CD4-positive, alpha-beta T cell treated with Interferon gamma for 1 hour (primary cell): ENCODE measurements at regions not wholly inside any gene's neighbourhood (a gene's known extent, or its start where the extent isn't known, plus 50 kb on each side); places are given as distances from the start of the nearest gene placed in this dataset.
"Not testable (repeated sequence)": the region's sequence is repeated elsewhere in the genome, so short reads cannot be mapped to it uniquely, and the experiment has no call there.

ENCODE experiments used
- DNase-seq: peaks from one replicate; pipeline ENCODE4 v3.0.0-alpha.2; 2020

GRCh38 chr14:52202151-52202550 is 65.3 kb upstream of the PTGDR start:
- DNase-seq = no peak

DNA sequence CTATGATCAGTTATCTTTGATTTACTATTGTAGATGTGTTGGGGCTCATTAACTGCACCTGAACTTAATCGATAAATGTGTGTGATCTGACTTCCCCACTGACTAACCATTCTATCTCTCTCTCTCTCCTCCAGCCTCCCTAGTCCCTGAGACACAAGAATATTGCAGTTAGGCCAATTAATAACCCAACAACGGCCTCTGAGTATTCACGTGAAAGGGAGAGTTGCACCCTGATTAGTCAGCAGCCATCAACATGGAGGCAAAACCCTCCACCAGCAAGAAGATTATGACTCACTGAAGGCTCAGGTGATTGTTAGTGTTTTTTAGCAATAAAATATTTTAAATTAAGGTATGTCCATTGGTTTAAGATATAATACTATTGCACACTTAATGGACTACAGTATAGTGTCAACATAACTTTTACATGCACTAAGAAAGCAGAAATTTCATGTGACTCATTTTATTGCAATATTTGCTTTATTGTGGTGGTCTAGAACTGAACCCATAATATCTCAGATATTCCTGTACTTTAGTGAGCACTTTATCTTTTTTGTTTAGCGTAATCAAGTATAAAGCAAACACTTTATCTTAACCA is 77.1 kb upstream of the PTGDR start:
- no peak for DNase-seq

DNA sequence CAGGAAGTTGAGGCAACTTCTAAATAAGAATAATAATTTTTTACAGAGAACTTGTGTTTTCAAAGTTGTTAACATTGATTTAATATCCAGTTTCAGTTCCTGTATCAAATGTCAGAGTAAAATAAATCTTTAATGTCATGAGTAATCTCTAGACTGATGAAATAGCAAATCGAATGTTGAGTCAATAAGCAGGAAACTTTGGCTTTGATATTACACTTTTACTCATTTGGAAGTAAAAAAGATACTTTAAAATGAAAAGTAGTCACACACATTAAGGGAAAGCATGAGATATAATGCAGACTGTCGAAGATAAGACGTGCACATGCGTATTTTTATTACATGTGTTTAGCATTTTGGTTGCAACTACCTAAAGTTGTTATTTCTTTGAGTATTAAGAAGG is 78.2 kb upstream of the PTGDR start:
- DNase-seq = no peak

DNA sequence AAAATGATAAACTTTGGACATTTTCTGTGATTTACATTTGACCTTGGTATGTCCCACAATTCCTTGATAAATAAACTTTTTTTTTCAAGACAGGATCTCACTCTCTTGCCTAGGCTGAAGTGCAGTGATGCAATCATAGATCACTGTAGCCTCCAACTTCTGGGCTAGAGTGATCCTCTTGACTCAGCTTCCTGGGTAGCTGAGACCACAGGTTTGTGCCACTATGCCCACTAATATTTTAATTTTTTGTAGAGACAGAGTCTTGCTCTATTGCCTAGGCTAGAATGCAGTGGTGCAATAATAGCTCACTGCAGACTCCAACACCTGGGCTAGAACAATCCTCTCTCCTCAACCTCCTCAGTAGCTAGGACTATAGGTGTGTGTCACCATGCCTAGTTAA is 79.1 kb upstream of the PTGDR start:
- no peak for DNase-seq

DNA sequence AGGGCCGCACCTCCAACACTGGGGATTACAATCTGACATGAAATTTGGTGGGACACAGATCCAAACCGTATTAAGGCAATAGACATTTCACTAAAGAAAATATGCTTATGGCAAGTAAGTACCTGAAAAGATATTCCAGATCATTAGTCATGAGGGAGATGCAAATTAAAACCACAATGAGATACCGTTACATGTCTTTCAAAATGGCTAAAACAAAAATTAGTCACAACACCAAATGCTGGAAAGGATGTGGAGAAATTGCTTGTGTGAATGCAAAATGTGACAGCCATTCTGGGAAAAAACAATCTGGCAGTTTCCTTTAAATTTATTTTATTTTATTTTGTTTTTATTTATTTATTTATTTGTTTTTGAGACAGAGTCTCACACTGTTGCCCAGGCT is 82.3 kb upstream of the PTGDR start:
- no peak for DNase-seq

- DNase-seq = no peak
Measured at GRCh38 chr14:52182853-52183252, 84.6 kb upstream of the PTGDR start.

DNA sequence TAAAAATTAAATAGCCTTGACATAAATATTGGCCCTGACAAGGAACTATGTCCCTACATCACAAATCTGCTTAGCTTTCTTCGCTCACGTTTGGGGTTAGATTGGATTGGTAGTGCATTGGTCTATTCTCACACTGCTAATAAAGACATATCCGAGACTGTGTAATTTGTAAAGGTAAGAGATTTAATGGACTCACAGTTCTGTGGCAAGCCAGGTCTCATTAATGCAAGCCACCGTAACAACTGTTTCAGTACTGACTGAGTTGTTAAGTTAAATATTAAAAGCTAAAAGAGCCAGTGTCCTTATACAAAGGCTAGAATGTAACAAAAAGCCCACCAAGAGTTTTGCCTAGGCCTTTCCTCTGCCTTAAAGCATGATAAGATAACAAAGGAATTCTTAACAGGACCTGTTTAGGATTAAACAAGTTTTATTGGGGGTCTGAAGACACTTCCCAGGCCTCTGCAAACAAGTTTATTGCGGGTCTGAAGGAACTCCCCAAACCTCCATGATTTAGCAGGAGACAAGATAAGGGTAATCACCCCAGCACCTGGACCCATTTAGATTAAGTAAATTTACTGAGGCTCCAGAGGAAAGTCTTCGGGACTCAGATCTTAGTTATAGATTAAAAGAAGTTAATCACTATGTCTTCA is 88.2 kb upstream of the PTGDR start:
- no peak for DNase-seq

- peak; percentile 70 for DNase-seq
Measured at GRCh38 chr14:52175982-52176502, 91.5 kb upstream of the PTGDR start.

DNA sequence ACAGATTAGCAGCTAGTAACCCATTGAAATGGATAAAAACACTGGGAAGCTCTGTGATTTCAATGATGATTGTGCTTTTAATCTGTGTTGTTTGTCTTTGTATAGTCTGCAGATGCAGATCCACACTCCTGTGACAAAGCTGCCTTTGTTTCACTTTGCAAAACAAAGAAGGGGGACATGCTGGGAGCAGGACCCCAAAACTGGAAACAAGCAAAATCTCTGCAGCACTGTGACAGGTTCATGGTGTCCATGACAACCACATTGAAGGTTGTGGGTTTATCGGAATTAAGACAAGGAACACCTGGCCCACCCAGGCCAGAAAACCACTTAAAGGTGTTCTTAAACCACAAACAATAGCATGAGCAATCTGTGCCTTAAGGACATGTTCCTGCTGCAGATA is 95.6 kb upstream of the PTGDR start:
- DNase-seq = not testable (repeated sequence)

DNA sequence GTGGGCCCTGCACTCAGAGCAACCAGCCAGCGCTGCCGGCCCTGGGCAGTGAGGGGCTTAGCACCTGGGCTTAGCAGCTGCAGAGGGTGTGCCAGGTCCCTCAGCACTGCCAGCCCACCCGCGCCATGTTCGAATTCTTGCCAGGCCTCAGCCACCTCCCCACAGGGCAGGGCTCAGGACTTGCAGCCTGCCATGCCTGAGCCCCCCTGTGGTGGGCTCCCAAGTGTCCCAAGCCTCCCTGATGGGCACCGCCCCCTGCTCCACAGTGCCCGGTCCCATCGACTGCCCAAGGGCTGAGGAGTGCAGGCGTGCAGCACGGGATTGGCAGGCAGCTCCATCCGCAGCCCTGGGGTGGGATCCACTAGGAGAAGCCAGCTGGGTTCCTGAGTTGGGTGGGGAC is 98.0 kb upstream of the NID2 start:
- no peak for DNase-seq

DNA sequence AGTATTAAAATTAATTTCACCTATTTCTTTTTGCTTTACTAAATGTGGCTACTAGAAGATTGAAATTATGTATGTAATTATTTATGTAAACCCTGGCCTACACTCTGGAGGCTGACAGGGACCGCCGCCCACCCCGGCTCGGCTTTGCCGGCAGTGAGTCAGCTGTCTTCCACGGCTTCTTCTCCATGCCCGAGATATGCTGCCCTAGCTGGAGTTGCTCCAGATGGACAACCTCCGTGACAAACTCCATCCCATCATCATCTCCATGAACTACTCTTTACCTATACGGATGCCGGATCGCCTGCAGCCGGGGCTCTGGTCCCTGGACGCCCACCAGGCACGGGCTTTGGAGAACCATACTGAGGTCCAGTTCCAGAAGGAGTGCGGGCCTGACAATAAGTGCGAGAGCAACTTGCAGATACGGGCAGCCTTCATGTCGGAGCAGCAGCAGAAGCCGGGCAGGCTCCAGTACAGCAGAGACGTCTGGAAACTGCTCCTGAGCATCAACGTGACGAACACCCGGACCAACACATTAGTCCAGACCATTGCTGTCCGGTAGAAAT is 86.9 kb upstream of the NID2 start:
- DNase-seq = no peak

GRCh38 chr14:52154992-52155650 is 86.3 kb upstream of the NID2 start:
- no peak for DNase-seq

DNA sequence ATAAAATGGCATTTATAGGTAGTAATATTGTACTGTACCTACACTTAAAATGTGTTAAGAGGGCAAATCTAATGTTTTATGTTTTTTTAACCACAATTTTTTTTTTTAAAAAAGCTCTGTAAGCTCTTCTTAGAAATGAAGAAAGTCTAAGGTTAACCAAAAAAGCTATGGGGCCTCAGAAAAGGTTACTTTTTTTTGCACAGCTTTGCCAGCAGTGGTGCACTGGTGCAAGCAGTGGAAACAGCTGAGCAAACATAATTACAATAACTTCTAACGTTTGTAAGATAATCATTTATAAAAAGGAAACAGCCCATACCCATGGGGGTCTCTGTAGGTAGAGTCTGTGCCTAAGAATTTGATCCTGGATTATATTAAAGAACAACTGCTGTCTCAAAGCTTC is 85.1 kb upstream of the NID2 start:
- DNase-seq = no peak

DNA sequence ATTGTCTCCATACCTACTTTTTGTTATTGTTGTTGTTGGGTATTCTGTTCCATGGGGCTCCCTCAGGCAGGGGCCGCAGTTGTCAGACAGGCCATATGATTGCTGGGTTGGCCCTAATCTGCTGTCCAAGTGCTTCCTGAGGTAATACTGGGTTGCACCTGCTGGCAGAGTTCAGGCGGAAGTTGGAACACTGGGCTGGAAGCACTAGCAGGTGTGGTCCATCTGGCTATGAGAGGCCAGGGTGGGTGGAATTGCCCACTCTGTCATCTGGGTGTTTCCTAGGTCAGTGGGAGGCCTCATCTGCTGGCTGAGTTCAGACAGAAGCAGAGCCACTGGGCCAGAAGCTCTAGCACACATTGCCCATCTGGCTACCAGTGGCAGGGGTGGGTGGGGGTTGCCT is 81.3 kb upstream of the NID2 start:
- no peak for DNase-seq

GRCh38 chr14:52148371-52148770 is 79.5 kb upstream of the NID2 start:
- DNase-seq = no peak

GRCh38 chr14:52146504-52146903 is 77.6 kb upstream of the NID2 start:
- no peak for DNase-seq

DNA sequence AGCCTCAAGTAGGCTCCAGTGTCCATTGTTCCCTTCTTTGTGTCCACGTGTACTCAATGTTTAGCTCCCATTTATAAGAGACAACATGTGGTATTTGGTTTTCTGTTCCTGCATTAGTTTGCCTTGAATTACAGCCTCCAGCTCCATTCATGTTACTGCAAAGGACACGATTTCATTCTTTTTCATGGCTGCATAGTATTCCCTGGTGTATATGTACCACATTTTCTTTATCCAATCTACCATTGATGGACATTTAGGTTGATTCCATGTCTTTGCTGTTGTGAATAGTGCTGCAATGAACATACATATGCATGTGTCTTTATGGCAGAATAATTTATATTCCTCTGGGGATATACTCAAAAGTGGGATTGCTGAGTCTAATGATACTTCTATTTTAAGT is 75.2 kb upstream of the NID2 start:
- DNase-seq = not testable (repeated sequence)

DNA sequence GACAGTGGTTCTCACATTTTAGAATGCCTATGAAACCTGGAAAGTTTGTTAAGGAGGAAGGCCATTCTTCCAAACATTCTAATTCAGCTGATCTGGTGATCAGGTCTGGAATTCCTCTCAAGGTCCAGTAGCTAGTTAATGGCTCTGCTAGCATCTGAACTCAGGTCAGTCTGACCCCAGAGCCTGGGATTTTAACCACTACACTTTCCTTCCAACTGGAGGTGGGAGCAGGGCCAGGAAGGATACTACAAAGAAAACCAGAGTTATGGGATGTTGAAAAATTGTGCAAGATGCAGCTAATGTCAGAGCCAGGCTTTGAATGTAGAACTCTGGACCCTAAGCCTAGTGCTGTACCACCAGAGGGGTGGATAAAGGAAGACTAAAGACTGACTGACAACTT is 73.6 kb upstream of the NID2 start:
- DNase-seq = no peak

DNA sequence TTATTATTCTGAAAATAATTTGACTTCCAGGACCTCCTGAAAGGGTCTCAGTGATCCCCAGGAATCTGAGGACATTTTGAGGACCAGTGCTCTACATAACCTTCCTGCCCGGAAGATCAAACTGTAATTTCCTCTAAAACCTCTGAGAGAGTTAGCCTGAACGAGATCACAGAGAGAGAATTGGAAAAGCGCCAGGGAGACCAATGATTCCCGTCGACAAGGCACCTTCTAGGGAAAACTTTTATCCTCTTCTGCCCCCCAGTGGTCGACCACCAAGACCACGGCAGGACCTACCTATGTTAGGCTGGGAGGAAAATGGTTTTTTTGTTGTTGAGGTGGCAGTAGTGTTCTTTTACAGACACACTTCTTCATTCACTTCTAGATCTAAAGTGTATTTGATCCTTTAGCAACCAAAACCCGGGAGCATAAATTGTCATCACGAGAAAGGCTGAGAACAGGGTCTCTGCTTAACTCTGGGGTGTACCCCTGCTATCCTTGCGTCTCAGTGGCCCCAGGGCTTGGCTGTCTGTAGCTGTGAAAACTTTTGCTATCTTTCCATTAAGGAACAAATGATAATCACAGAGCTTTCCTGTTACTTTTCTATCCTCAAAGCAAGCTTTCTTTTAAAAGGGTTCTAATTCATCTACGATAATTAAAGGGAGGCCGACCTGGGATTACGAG is 62.9 kb upstream of the NID2 start:
- peak; percentile 21 for DNase-seq

- DNase-seq = no peak
Measured at GRCh38 chr14:52129721-52130120, 60.9 kb upstream of the NID2 start.

DNA sequence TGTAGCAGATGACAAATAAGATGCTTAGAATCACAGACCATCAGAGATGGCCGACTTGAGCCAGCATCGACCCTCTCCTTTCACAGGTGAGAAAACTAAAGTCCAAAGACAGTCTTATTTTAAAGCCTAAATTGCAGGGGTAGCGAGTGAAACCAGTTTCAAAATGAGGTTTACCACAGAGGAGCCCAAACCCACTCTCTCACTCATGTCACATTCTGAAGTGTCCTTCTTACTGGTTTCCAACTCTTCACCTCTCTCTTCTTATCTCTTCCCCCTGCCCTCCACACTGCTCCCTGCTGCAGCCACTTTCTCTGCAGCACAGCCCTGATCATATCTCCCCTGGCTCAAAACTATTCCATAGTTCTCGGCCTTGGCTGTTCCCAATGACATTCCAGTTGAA is 57.0 kb upstream of the NID2 start:
- DNase-seq = no peak

- DNase-seq = no peak
Measured at GRCh38 chr14:52124791-52125684, 56.2 kb upstream of the NID2 start.
